ENCODE measurements at regions not wholly inside any gene's neighbourhood (a gene's known extent, or its start where the extent isn't known, plus 50 kb on each side); places are given as distances from the start of the nearest gene placed in this dataset.

- TF ChIP-seq E2F2 (CRISPR knock-in tag; IDR thresholded peaks at IDR 0.05; ENCODE audit: borderline replicate concordance): no peak
- no peak for TF ChIP-seq ZNF501 (CRISPR knock-in tag; IDR thresholded peaks at IDR 0.05)
- TF ChIP-seq HBP1 (CRISPR knock-in tag; IDR thresholded peaks at IDR 0.05; ENCODE audit: low read depth): no peak
- peak; percentile 28; the same call in 1 of the 2 replicates for TF ChIP-seq ZNF543 (CRISPR knock-in tag; IDR thresholded peaks at IDR 0.05)
- no peak for TF ChIP-seq SKI (IDR thresholded peaks at IDR 0.05; ENCODE audit: partially characterized antibody)
- no peak for TF ChIP-seq U2AF2 (IDR thresholded peaks at IDR 0.05; ENCODE audit: low read depth, low read length)
- no peak for TF ChIP-seq SMYD3 (CRISPR knock-in tag; IDR thresholded peaks at IDR 0.05)
- no peak for TF ChIP-seq MXD3 (CRISPR knock-in tag; IDR thresholded peaks at IDR 0.05)
- no peak for TF ChIP-seq STAT5B (CRISPR knock-in tag; IDR thresholded peaks at IDR 0.05)
- TF ChIP-seq PRMT3 (CRISPR knock-in tag; IDR thresholded peaks at IDR 0.05; ENCODE audit: borderline replicate concordance, low read depth): no peak
- TF ChIP-seq ZNF513 (CRISPR knock-in tag; conservative IDR thresholded peaks at IDR 0.05): no peak
- TF ChIP-seq AHR (CRISPR knock-in tag; IDR thresholded peaks at IDR 0.05): 0 out of 2 replicates have a peak, but pooled peaks have one; percentile 7
- no peak for TF ChIP-seq KDM6A (CRISPR knock-in tag; IDR thresholded peaks at IDR 0.05; ENCODE audit: low read depth)
- TF ChIP-seq NCOA2 (CRISPR knock-in tag; IDR thresholded peaks at IDR 0.05): no peak; the same call in 1 of the 2 replicates
- TF ChIP-seq RXRB (CRISPR knock-in tag; IDR thresholded peaks at IDR 0.05; ENCODE audit: borderline replicate concordance): peak; percentile 33; the same call in 1 of the 2 replicates
- no peak for TF ChIP-seq ZBTB21 (CRISPR knock-in tag; IDR thresholded peaks at IDR 0.05)
- no peak for TF ChIP-seq TIGD3 (CRISPR knock-in tag; IDR thresholded peaks at IDR 0.05; ENCODE audit: borderline replicate concordance)
- no peak for TF ChIP-seq ZNF792 (CRISPR knock-in tag; IDR thresholded peaks at IDR 0.05)
- TF ChIP-seq NPAS2 (CRISPR knock-in tag; IDR thresholded peaks at IDR 0.05; ENCODE audit: borderline replicate concordance): no peak
- TF ChIP-seq ZNF773 (CRISPR knock-in tag; IDR thresholded peaks at IDR 0.05; ENCODE audit: borderline replicate concordance): no peak
- TF ChIP-seq ZNF749 (CRISPR knock-in tag; IDR thresholded peaks at IDR 0.05; ENCODE audit: borderline replicate concordance): no peak
- peak; percentile 69; the same call in 1 of the 2 replicates for TF ChIP-seq GATAD2A (CRISPR knock-in tag; IDR thresholded peaks at IDR 0.05)
- TF ChIP-seq JARID2 (CRISPR knock-in tag; IDR thresholded peaks at IDR 0.05; ENCODE audit: insufficient replicate concordance): no peak
- no peak for TF ChIP-seq ZNF367 (CRISPR knock-in tag; IDR thresholded peaks at IDR 0.05; ENCODE audit: borderline replicate concordance)
- no peak for TF ChIP-seq TAF1 (CRISPR knock-in tag; IDR thresholded peaks at IDR 0.05)
- no peak for TF ChIP-seq KLF9 (CRISPR knock-in tag; IDR thresholded peaks at IDR 0.05; ENCODE audit: low read depth)
Observed at GRCh38 chr16:85181739-85182129, 69.5 kb upstream of the CIBAR2 start (continued).
